NCI-H2081 (cell line): ENCODE measurements at regions not wholly inside any gene's neighbourhood (a gene's known extent, or its start where the extent isn't known, plus 50 kb on each side); places are given as distances from the start of the nearest gene placed in this dataset.
A peak's percentile ranks its signal among the peaks of the same experiment; 100 is the strongest.
"Not testable (repeated sequence)": the region's sequence is repeated elsewhere in the genome, so short reads cannot be mapped to it uniquely, and the experiment has no call there.

Experiments used
- DNase-seq, 2 experiments: peaks; one replicate each; lab custom pipeline; 2025; lab: John Stamatoyannopoulos, UW

DNA sequence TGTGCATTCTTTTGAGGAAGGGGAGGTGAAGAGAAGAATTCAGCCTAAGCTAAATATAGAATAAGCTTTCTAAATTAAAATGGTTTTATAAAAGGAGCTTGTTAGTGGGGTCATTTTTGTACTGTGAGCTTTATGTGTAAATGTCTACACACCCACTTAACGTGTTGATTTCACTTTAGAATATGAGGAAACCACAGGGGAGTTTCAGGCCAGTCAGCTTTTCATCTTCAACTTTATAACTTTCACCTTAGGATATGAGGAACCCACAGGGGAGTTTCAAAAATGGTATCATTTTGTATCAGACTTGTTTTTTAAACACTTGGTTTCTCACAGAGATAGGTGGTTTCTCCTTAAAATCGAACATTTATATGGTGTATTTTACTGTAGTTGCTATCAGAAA, 120.7 kb upstream of the NIPA1 start:
- DNase-seq = not testable (repeated sequence)

DNA sequence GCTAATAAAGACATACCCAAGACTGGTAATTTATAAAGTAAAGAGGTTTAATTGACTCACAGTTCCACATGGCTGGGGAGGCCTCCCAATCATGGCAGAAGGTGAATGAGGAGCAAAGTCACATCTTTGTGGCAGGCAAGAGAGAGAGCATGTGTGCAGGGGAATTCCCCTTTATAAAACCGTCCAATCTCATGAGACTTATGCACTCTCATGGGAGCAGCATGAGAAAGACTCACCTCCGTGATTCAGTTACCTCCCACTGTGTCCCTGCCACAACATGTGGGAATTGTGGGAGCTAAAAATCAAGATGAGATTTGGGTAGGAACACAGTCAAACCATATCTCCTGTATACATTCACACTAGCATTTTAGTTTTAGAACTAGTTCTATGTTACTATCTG, 101.7 kb upstream of the NIPA1 start:
- DNase-seq = not testable (repeated sequence)

DNA sequence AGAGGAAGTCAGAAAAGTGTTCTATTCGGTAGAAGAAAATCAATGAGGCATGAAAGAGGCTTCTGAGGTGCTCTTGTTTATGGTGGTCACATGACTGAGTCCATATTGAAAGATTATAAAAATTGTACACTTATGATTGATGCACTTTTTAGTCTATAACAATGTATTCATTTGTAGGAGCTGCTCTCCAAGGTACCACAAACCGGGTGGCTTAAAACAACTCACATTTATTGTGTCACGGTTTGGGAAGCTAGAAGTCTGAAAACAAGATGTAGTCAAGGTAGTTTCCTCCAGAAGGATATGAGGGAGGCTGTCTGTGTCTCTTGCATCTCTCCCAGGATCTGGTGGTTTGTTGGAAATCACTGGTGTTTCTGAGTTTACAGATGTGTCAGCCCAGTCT, 86.6 kb upstream of the NIPA1 start:
- DNase-seq = not testable (repeated sequence)

DNA sequence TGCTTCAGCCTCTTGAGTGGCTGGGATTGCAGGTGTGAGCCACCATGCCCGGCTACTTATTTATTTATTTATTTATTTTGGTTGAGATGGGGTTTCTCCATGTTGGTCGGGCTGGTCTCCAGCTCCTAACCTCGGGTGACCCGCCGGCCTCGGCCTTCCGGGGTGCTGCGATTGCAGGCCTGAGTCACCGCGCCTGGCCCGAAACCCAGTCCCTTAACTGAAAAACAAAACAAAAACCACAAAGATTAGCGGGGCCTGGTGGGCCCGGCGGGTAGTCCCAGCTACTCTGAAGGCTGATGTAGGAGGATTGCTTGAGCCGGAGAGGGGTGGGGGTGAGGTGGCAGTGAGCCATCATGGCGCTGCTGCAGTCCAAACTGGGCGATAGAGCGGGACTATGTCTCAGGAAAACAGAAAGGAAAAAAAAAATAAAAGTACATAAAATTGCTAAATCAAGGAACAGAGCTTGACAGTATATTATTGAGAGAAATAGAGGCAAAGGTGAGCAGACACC, 75.6 kb upstream of the NIPA1 start:
- not testable (repeated sequence) for DNase-seq

DNA sequence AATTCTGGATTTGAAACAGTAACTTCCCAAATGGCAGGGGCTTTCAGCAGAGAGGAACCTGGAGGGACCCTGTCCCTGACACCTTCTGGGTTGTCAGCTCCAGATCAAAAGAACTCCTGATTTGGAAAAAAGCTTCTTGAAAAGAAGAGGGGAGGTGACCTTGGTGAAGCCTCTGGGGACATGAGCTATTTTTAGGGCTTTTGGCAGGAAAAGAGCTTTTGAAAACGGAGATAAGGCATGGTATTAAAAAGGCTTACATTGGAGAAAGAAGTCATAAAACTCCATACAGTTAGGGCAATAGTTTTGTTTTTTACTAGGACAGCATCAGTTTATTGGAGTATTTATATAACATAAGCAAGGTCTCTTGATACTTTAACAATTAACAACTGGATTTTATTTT, 72.5 kb upstream of the NIPA1 start:
- DNase-seq = not testable (repeated sequence)

DNA sequence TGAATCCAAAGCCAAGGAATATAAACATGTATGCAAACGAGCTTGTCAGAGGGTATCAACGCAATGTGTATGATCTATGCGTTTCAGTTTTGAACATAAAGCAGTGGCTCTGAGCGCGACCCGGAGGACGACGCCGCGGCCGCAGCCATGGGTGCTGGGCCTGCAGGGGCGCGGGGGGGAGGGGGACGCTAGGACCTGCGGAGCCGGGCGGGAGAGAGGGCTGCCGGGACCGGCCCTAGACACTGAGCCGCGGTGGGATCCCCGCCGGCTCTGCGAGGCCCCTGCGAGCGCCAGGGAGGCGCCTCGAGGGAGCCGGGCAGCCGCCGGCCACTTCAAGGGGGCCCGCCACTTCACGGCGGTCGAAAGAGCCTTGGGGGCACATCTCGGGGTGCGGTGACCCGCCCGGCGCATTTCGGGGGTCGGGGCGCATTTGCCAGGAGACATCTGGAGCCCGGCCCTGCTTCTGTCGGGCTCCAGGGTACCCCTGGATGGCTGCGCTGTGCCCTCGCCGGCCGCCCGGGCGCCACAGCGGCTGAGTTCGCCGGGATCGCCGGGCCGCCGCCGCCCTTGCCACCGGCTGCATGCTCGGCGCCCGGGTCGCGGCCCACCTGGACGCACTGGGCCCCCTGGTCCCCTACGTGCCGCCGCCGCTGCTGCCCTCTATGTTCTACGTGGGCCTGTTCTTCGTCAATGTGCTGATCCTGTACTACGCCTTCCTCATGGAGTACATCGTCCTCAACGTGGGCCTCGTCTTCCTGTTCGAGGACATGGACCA, 71.9 kb upstream of the NIPA1 start:
- not testable (repeated sequence) for DNase-seq

GRCh38 chr15:22715133-22715845, 71.2 kb upstream of the NIPA1 start:
- not testable (repeated sequence) for DNase-seq

DNA sequence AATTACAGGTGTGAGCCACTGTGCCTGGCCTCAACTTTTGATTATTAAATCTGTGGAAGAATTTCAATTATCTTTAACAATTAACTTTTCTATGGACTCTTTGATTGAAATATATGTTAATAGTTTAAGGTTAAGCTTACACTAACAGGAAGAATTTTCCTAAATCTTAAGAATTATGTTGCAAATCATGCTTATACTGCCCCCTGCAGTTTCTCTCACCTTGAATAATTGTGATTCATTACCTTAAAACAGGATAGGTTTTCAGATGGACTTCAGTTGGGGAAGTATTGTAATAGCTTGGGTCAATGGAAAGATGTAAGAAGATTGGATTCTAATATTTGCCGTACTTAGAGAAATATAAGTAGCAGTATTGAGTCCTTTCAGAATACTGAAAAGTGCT, 66.5 kb upstream of the NIPA1 start:
- DNase-seq = not testable (repeated sequence)

- DNase-seq = peak in 1 of 2 experiments; percentile 12
These were observed 60.3 kb upstream of the NIPA1 start for GRCh38 chr15:22726104-22726503.

DNA sequence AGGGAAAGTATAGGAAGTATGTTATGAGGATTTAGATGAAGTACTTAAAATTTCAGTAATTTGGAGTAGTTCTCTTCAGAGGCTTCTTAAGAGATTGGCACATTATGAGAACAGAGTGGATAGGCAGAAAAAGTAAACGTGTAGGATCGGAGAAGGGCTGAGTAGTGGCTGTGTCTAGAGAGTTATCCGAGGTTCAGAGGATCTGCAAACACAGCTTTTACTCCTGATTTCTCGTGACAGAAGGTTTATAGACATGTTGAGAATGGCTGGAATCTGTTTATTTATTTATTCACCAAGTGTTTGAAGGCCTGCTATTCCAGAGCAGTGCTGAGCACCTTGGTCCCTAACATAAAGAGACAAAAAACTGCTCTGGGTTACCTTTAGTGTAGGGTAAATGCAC, 51.4 kb upstream of the NIPA1 start:
- not testable (repeated sequence) for DNase-seq

DNA sequence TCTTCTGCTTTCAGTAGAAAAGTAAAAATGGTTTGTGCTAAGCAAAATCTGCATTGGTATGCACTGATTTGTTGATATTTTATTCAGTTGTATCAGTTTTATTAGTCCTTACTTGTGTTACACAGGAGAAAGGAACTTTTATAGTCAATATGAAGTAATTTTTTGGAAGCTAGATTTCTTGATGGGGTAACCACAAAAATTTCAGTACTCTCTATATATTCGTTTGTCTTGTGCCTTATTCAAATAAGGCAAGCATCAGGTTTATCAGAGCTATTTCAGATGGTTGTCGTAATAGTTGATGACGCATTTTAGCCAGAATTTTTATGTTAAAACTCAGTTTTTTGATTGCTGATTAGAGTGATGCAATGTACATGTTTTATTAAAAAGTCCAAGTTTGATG, 50.7 kb upstream of the NIPA1 start:
- DNase-seq = no peak

- DNase-seq = not testable (repeated sequence)
These were observed 50.2 kb upstream of the NIPA1 start for GRCh38 chr15:22736200-22736599.
